Common myeloid progenitor, CD34-positive (primary cell): ENCODE measurements at regions not wholly inside any gene's neighbourhood (a gene's known extent, or its start where the extent isn't known, plus 50 kb on each side); places are given as distances from the start of the nearest gene placed in this dataset.

ENCODE experiments used
- CTCF ChIA-PET: fragments of 350-600 bp; sonication (Branson Sonifier 250); formaldehyde crosslinking; loops from one replicate; lab custom pipeline; 2021; ENCODE audit warnings: antibody characterized with exemption; lab: Charles Lee
- POLR2A ChIA-PET: fragments of 350-600 bp; sonication (Branson Sonifier 250); formaldehyde crosslinking; loops from one replicate; lab custom pipeline; 2021; ENCODE audit warnings: antibody characterized with exemption; lab: Charles Lee
- DNase-seq, 3 donors: peaks; one replicate each; pipeline versions ENCODE4 v3.0.0 to v3.0.0-alpha.2; 2013
- H3K27ac ChIP-seq, 2 experiments: 1 replicate in 1 of 2; 2 replicates in 1 of 2; pipeline ENCODE4 v1.7.0; 2013; ENCODE audit warnings: inconsistent platforms in 2 of 2, low read length in 2 of 2, mild to moderate bottlenecking in 2 of 2, low read depth in 1 of 2, moderate library complexity in 1 of 2; ENCODE audit not compliant: severe bottlenecking in 2 of 2, insufficient read depth in 1 of 2, poor library complexity in 1 of 2
- H3K27me3 ChIP-seq, 5 experiments: replicated peaks in 2 of 5; 1 replicate in 3 of 5; 2 replicates in 2 of 5; pipeline versions ENCODE4 v1.6.1 to v1.7.0; 2013; ENCODE audit warnings: low read length in 4 of 5, mild to moderate bottlenecking in 2 of 5, moderate library complexity in 2 of 5, inconsistent platforms in 1 of 5; ENCODE audit not compliant: insufficient read depth in 5 of 5, control insufficient read depth in 4 of 5
- H3K36me3 ChIP-seq, 4 experiments: 1 replicate in 2 of 4; 2 replicates in 2 of 4; pipeline versions ENCODE4 v1.6.1 to v1.7.0; 2013; ENCODE audit warnings: low read length in 3 of 4, control low read depth in 1 of 4, mild to moderate bottlenecking in 1 of 4; ENCODE audit not compliant: control insufficient read depth in 4 of 4, insufficient read depth in 4 of 4
- H3K4me1 ChIP-seq, 4 experiments: 1 replicate in 3 of 4; 2 replicates in 1 of 4; pipeline versions ENCODE4 v1.6.1 to v1.7.1; 2013; ENCODE audit warnings: low read length in 3 of 4, mild to moderate bottlenecking in 3 of 4, control low read depth in 1 of 4, inconsistent platforms in 1 of 4, moderate library complexity in 1 of 4; ENCODE audit not compliant: control insufficient read depth in 4 of 4, insufficient read depth in 4 of 4; ENCODE audit errors: control extremely low read depth in 1 of 4
- H3K4me3 ChIP-seq, 7 experiments: 1 replicate in 4 of 7; 2 replicates in 3 of 7; pipeline versions ENCODE4 v1.5.1 to v1.7.0; 2013; ENCODE audit warnings: mild to moderate bottlenecking in 7 of 7, low read length in 6 of 7, moderate library complexity in 6 of 7, inconsistent platforms in 2 of 7, low read depth in 2 of 7, control low read depth in 1 of 7; ENCODE audit not compliant: insufficient read depth in 4 of 7, control insufficient read depth in 1 of 7; ENCODE audit errors: extremely low read depth in 1 of 7
- H3K9me3 ChIP-seq, 5 experiments: 1 replicate in 4 of 5; 2 replicates in 1 of 5; pipeline versions ENCODE4 v1.6.1 to v1.7.1; 2013; ENCODE audit warnings: low read length in 4 of 5, mild to moderate bottlenecking in 2 of 5, inconsistent platforms in 1 of 5, low read depth in 1 of 5, moderate library complexity in 1 of 5; ENCODE audit not compliant: control insufficient read depth in 4 of 5, insufficient read depth in 2 of 5; ENCODE audit errors: control extremely low read depth in 1 of 5
- WGBS: methylation state at CpG from one replicate; pipeline ENCODE4 v1.1.5; 2013; ENCODE audit not compliant: insufficient coverage; 5-methylcytosine and 5-hydroxymethylcytosine counted together

DNA sequence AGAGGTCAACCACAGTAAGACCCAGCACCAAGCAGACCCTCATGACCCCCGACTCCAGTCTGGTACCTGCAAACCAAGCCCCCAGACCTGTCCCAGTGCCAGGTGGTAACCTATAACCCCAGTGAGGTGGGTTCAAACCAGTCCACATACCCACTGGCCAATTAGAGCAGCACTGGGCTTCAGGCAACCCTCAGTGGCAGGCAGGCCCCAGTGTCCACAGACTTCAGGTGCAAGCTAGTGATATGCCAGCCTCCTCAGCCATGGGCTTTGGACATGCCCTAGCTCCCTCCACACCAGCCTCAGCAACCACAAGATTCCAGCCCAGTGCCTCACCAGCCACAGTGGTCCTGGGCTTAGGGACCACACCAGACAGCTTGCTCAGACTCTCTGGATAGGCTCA is 276.6 kb downstream of the DTWD2 start:
- ChIA-PET POLR2A (no interaction called here), CTCF (no interaction called here)
- Histone ChIP-seq H3K9me3 (peaks cover 0 to 4% (median 0%) of the 10 kb centered on the region in 5 experiments), H3K36me3 (no peaks in the 10 kb centered on the region), H3K4me3 (no peak overlapping the region), H3K27ac (no peak overlapping the region), H3K4me1 (no peaks in the 10 kb centered on the region), H3K27me3 (no peaks in the 10 kb centered on the region)
- no peak for DNase-seq
- WGBS = 100% methylated on average over 1 of the region's 1 CpG

GRCh38 chr5:118705959-118706667 is 282.2 kb downstream of the DTWD2 start:
- POLR2A ChIA-PET = no interaction called here
- Histone ChIP-seq H3K27me3 (no peaks in the 10 kb centered on the region), H3K4me3 (no peak overlapping the region), H3K4me1 (no peaks in the 10 kb centered on the region), H3K27ac (no peak overlapping the region), H3K9me3 (peaks cover 0 to 12% (median 0%) of the 10 kb centered on the region in 5 experiments), H3K36me3 (no peaks in the 10 kb centered on the region)
- CTCF ChIA-PET = no interaction called here
- 93% methylated on average over 2 of the region's 4 CpGs for WGBS
- DNase-seq = no peak

DNA sequence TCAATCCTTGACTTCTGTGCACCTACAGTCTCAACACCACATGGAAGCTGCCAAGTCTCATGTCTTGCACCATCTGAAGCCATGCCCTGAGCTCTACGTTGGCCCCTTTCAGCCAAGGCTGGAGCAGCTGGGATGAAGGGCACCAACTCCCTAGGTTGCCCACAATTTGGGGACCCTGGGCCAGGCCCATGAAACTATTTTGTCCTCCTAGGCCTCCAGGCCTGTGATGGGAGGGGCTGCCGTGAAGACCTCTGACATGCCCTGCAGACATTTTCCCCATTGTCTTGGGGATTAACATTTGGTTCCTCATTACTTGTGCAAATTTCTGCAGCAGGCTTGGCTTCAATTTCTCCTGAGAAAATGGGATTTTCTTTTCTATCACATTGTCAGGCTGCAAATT is 285.1 kb downstream of the DTWD2 start:
- H3K36me3 ChIP-seq = no peaks in the 10 kb centered on the region
- POLR2A ChIA-PET = no interaction called here
- H3K27me3 ChIP-seq = no peaks in the 10 kb centered on the region
- 100% methylated on average over 2 of the region's 2 CpGs for WGBS
- no peak overlapping the region for H3K27ac ChIP-seq
- DNase-seq = no peak
- CTCF ChIA-PET = no interaction called here
- no peak overlapping the region for H3K4me3 ChIP-seq
- H3K9me3 ChIP-seq = peaks cover 0 to 12% (median 0%) of the 10 kb centered on the region in 5 experiments
- no peaks in the 10 kb centered on the region for H3K4me1 ChIP-seq

DNA sequence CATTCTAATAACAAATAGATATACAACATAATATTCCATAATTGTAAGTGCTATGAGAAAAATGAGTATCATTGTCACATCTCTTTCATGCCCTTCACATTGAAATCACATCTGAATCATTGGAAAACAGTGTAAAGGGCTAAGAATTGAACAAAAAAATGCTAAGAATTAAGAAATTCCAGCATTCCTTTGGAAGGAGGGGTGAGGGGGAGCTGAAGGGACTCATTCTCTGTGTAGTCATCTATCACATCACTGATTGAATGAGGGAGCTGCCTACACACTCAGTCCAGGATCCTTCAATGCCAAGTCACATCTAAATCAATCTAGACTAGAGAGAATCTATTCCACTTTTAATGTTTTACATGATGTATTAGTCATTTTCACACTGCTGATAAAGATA is 286.6 kb downstream of the DTWD2 start:
- no peaks in the 10 kb centered on the region for H3K27me3 ChIP-seq
- H3K27ac ChIP-seq = no peak overlapping the region
- no peaks in the 10 kb centered on the region for H3K4me1 ChIP-seq
- ChIA-PET POLR2A (no interaction called here), CTCF (no interaction called here)
- H3K4me3 ChIP-seq = no peak overlapping the region
- H3K36me3 ChIP-seq = no peaks in the 10 kb centered on the region
- DNase-seq = no peak
- peaks cover 0 to 12% (median 0%) of the 10 kb centered on the region in 5 experiments for H3K9me3 ChIP-seq

DNA sequence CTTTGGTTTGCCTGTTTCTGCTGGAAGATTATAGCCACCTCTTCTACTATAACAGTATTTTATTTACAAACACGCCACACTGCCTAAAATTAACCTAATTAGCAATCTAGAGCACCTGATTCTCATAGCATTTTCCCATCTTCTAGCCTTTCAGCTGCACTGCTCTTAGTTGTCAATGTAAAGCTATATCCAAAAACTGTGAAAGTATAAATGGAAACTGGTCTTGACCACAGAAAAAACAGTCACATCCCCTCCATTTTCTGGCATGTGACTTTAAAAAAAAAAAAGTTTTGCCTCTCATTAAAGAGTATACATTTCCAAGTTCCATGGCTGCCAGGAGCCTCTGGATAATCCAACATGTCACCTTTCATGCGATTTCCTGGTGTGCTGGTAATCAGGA is 287.8 kb downstream of the DTWD2 start:
- no CpG with 5 or more reads among the region's 2 CpGs for WGBS
- POLR2A ChIA-PET = no interaction called here
- H3K9me3 ChIP-seq = peaks cover 0 to 12% (median 0%) of the 10 kb centered on the region in 5 experiments

DNA sequence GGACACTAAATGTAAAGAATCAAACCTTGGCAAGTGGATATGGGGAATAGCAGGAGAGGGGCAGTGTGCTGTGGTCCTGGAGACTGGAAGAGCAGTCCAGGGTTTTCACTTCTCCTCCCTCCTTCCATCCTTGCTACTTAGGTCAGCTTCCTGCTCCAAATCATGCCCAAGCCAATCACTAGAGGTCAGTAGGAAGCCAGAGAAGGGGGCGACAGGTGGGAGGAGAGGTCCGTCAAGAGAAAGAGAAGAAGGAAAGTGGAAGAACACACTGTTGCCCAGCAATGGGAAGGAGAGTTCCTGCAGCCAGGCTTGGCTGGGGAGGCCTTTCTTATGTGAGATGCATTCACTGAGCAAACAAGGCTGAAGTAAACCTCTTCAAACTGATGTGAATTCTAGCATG is 289.6 kb downstream of the DTWD2 start:
- Histone ChIP-seq H3K27me3 (no peaks in the 10 kb centered on the region), H3K27ac (no peak overlapping the region), H3K4me1 (no peaks in the 10 kb centered on the region), H3K36me3 (no peaks in the 10 kb centered on the region), H3K9me3 (peaks cover 0 to 10% (median 0%) of the 10 kb centered on the region in 5 experiments), H3K4me3 (no peak overlapping the region)
- ChIA-PET POLR2A (interaction anchor here (0.7 kb wide), 1 partner anchor 550 kb away, joined by 4 read pairs; no protein-coding TSS in a partner anchor), CTCF (no interaction called here)
- DNase-seq = no peak
- WGBS = 47% methylated on average over 2 of the region's 2 CpGs

More for the DNA sequence above, 287.8 kb downstream of the DTWD2 start:
- Histone ChIP-seq H3K27me3 (no peaks in the 10 kb centered on the region), H3K4me3 (no peak overlapping the region), H3K36me3 (no peaks in the 10 kb centered on the region), H3K27ac (no peak overlapping the region), H3K4me1 (no peaks in the 10 kb centered on the region)
- no peak for DNase-seq
- CTCF ChIA-PET = interaction anchor here (0.7 kb wide), 1 partner anchor 124 kb away, joined by 3 read pairs; no protein-coding TSS in a partner anchor

GRCh38 chr5:118696076-118696475 is 292.3 kb downstream of the DTWD2 start:
- no peaks in the 10 kb centered on the region for H3K36me3 ChIP-seq
- no peak overlapping the region for H3K27ac ChIP-seq
- DNase-seq = no peak
- H3K4me3 ChIP-seq = no peak overlapping the region
- H3K27me3 ChIP-seq = no peaks in the 10 kb centered on the region
- ChIA-PET POLR2A (no interaction called here), CTCF (no interaction called here)
- no peaks in the 10 kb centered on the region for H3K9me3 ChIP-seq
- WGBS = no CpG with 5 or more reads among the region's 2 CpGs
- H3K4me1 ChIP-seq = no peaks in the 10 kb centered on the region
